C4-2B (cell line): ENCODE measurements at regions not wholly inside any gene's neighbourhood (a gene's known extent, or its start where the extent isn't known, plus 50 kb on each side); places are given as distances from the start of the nearest gene placed in this dataset.

ENCODE experiments used
- CTCF ChIP-seq: fragments of 450-650 bp; conservative IDR thresholded peaks from 2 replicates; pipeline ENCODE4 v1.5.1; 2017; ENCODE audit warnings: mild to moderate bottlenecking
- ZFX ChIP-seq: fragments of 450-650 bp; IDR thresholded peaks from 2 replicates; pipeline ENCODE4 v1.6.1; 2017

DNA sequence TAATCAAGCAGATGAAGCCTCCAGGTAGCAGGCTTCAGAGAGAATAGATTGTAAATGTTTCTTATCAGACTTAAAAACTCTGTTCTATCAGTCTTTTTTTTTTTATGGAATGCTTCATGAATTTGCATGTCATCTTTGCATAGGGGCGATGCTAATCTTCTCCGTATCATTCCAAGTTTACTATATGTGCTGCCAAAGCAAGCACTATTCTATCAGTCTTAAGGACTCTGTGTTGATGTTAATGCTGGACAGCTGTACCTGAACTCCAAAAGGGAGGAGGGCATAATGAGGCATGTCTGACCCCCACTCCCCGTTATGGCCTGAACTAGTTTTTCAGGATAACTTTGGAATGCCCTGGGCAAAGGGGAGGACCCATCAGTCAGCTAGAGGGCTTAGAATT lies 66.8 kb upstream of the PRRC2C start:
- no peak for TF ChIP-seq CTCF
- no peak for TF ChIP-seq ZFX
